GM20431 (cell line): ENCODE measurements at regions not wholly inside any gene's neighbourhood (a gene's known extent, or its start where the extent isn't known, plus 50 kb on each side); places are given as distances from the start of the nearest gene placed in this dataset.
"Not testable (repeated sequence)": the region's sequence is repeated elsewhere in the genome, so short reads cannot be mapped to it uniquely, and the experiment has no call there.

Experiments used
- in situ Hi-C: fragments of 300-500 bp; cut with MseI, MboI; formaldehyde crosslinking; loops from one replicate; pipeline ENCODE4 v1.15.0; 2020; ENCODE audit warnings: low sequenced_read_pairs; ENCODE audit not compliant: unreplicated experiment

DNA sequence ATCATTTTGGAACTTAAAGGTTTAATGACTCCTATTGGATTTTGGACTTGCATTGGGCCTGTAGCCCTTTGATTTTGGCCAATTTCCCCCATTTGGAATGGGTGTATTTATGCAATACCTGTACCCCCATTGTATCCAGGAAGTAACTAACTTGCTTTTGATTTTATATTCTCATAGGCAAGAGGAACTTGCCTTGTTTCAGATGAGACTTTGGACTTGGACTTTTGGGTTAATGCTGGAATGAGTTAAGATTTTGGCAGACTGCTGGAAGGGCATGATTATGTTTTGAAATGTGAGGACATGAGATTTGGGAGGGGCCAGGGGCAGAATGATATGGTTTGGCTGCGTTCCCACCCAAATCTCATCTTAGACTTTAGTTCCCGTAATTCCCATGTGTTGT lies 192.0 kb upstream of the B3GALT2 start:
- in situ Hi-C loops: not testable (repeated sequence)

DNA sequence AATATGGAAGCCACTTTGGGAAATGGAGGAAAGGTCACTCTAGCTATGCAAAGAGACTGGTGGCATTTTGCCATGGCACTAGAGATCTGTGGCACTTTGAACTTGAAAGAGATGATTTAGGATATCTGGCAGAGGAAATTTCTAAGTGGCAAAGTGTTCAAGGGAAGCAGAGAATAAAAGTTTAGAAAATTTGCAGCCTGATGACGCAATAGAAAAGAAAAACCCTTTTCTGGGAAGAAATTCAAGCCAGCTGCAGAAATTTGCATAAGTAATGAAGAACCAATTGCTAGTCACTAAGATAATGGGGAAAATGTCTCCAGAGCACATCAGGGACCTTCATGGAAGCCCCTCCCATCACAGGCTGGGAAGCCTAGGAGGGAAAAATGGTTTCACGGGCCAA lies 191.1 kb upstream of the B3GALT2 start:
- in situ Hi-C loops: no loop called here

- in situ Hi-C loops: no loop called here
These were observed 186.1 kb upstream of the B3GALT2 start for GRCh38 chr1:193372553-193372952.

- in situ Hi-C loops: no loop called here
These were observed 181.9 kb upstream of the B3GALT2 start for GRCh38 chr1:193368302-193368701.

DNA sequence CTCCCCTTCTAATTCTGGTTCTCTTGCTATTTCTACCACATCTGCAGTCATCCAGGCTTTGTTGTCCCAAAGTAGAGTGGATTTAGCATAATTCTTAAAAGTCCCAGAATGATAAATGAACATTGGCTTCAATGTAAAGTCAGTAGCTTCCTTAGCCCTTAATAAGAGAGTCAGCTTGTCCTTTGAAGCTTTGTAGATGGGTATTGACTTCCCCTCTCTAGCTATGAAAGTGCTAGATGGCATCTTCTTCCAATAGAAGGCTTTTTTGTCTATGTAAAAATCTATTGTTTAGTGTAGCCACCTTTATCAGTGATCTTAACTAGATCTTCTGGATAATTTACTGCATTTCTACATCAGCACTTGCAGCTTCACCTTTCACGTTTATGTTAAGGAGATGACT lies 181.4 kb upstream of the B3GALT2 start:
- in situ Hi-C loops: no loop called here

GRCh38 chr1:193366764-193367507 lies 180.5 kb upstream of the B3GALT2 start:
- in situ Hi-C loops: no loop called here

GRCh38 chr1:193365966-193366365 lies 179.6 kb upstream of the B3GALT2 start:
- in situ Hi-C loops: no loop called here

DNA sequence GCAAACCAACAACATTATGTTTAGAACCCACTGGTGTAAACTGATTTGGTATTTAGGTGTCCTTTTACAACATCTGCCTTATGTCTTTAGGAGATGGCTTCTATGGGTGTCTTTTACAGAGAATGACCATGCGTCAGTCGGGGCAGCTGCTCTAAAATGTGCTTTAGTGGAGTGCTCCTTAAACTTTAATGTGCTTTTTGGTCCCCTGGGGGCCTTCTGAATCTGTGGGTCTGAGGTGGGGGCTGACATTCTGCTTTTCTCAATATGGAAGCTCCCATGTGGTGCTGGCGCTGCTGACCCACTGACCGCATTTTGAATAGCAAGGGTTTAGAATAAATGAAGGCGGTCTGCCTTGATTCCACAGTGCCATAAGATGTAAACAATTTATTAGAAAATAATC lies 173.2 kb upstream of the B3GALT2 start:
- in situ Hi-C loops: no loop called here

GRCh38 chr1:193358419-193358818 lies 172.0 kb upstream of the B3GALT2 start:
- in situ Hi-C loops: no loop called here

GRCh38 chr1:193356249-193356648 lies 169.8 kb upstream of the B3GALT2 start:
- in situ Hi-C loops: no loop called here

GRCh38 chr1:193355626-193356025 lies 169.2 kb upstream of the B3GALT2 start:
- in situ Hi-C loops: no loop called here

DNA sequence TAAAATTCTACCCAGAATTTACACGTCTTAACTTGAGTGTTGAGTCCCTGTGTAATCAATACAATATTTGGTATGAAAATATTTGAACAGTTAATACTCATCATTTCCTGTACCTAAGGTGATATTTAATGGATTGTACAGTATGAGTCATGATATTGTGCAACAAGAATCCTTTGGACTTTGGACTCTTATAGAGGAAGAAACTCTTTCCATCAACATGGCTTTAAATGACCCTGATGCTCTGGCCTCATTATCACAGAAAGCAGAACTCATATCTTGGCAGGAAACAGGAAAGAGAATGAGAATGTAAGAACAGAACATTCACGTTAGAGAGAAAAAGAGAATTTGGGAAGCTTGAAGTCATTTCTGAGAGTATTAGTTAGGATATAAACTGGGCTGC lies 168.8 kb upstream of the B3GALT2 start:
- in situ Hi-C loops: no loop called here

DNA sequence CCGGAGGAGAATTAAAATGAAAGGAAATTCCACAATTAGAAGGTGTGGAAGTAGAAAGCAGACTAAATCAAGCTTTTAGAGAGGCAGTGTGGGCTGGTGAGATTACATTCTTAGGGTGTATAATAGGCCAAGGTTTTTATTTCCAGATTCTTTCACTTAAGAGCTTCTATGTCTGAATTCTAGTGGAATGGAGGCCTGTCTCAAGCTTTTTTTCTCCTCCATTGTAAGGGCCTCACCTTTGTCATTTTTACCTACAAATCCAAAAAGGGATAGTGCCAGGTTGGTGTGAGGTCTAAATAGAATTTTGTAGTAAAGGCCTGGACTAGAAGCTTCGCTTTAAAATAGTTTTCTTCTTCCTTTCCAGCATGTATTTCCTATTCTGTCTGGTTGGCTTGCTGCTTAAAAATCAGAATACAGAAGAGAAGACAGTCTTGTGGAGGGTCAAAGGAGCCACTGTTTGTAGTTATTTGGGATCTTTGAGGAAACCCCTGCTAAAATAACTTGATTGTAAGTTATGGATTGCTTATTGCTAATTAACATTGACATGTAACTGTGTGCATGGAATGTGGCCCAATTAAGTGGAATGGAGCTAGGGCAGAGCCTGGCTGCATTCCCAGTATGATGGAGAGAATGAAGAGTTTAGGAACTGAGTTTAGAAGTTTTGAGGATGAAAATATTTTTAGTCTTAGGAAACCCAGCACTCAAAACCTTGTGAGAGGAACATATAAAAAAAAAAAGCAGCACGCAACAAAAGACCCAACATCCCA lies 162.5 kb upstream of the B3GALT2 start:
- in situ Hi-C loops: no loop called here

DNA sequence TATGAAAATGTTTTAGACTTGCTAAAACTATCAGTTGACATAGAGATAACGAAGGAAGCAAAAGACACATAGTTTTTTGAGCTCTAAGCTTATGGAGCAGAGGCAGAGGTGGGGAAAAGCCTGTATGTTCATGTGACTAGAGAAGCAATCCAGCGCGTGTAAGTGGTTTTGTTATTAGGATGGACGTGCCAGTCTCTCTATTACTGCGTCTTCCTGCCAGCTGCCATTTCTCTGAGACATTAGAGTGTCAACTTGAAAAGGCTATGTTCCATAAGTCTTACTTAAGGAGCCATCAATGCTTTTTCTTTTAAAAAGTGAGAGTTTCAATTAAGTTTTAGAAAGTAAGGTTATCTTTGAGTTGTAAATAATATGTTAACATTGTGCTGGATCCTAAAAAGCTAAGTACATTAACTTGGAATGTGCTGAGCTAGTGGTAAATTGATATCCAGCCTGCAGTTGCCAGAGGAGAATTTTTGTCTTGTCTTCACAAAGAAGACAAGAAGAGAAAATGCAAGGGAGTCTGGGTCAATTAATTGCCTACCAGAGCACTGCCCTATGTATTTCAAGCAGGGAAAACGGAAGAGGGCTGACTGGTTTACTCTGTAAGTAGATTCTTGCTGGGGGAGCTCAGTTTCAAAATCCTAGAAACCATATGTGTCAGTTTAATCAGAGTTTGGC lies 161.8 kb upstream of the B3GALT2 start:
- in situ Hi-C loops: no loop called here

GRCh38 chr1:193346085-193346484 lies 159.7 kb upstream of the B3GALT2 start:
- in situ Hi-C loops: no loop called here

DNA sequence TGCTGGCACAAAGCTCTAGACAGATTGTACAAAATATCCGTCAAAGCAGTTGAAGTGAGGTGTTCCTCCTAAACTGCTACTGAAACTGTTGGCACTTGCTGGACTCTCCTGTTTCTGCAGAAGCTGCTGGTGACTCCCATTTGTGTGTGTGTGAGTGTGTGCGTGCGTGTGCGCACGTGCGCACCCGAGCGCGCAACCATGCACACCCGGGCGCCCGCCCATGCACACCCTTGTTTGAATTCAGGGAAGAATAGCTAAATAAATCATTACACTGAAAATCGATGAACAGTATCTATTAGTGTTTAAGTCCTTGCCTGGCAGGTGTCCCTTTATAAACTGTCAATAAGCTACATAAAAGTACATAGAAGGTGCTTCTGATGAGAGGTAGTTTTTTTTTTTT lies 156.4 kb upstream of the B3GALT2 start:
- in situ Hi-C loops: no loop called here

GRCh38 chr1:193340331-193340730 lies 153.9 kb upstream of the B3GALT2 start:
- in situ Hi-C loops: no loop called here

DNA sequence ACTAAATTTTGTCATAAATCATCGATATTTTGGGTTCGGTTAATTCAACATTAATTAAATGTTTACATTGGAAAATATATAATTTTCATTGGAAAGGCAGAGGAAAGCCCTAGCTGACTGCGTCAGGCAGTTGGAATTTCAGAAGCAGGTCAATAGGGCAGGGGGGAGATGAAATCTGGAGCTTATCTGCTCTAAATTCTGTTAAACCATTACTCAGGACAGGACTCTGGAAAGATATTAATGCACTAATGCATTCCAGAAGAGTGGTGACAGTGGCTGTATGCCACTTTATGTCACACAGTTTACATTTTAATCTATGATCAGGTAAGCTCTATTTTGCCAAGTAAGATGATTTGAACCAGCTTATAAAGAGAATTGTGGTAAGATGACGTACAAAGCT lies 153.0 kb upstream of the B3GALT2 start:
- in situ Hi-C loops: no loop called here

DNA sequence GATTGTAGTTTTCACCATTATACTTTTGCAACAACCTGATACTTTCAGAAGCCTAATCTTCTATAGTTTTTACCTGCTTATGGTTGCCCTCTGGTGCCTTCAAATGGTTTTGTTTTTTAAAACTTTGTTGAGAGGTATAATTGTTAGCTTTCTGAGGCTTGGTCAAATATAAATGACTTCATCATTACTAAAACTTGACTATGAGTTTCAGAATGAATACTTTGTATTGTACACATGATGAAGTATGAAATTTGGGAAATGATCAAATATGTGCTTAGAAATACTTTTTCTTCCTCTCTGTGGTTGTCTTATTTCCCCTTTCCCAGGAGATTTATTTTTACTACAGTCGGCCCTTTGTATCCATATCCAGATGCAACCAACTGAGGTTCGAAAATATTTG lies 151.8 kb upstream of the B3GALT2 start:
- in situ Hi-C loops: no loop called here

GRCh38 chr1:193335806-193336428 lies 149.5 kb upstream of the B3GALT2 start:
- in situ Hi-C loops: no loop called here

DNA sequence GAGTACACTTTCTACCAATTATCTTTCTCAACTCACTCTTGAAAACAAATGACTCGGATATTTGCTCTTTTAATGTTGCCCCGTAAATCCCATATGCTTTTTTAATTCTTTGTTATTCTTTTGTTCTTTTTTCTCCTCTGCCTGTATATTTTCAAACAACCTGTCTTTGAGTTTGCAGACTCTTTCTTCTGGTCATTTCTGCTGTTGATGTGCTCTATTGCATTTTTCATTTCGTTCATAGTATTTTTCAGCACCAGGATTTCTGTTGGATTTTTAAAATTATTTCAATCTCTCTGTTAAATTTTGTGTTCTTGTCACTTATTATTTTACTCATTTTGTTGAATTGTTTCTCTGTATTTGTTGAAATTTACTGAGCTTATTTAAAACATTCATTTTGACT lies 146.8 kb upstream of the B3GALT2 start:
- in situ Hi-C loops: no loop called here
